Activated CD4-positive, alpha-beta T cell treated with anti-CD3 and anti-CD28 coated beads, Interleukin-2, amount 10 ng/mL, durations not matched to agents 24 days and 14 days (primary cell): ENCODE measurements at regions not wholly inside any gene's neighbourhood (a gene's known extent, or its start where the extent isn't known, plus 50 kb on each side); places are given as distances from the start of the nearest gene placed in this dataset.

Source experiments
- DNase-seq: peaks from one replicate; pipeline ENCODE4 v3.0.0; 2022
- H3K27ac Mint-ChIP-seq: one replicate; pipeline ENCODE4 v1.8.0; 2022; ENCODE audit warnings: mild to moderate bottlenecking, mixed read lengths
- H3K27me3 Mint-ChIP-seq: one replicate; pipeline ENCODE4 v1.8.0; 2022; ENCODE audit warnings: mixed read lengths
- H3K36me3 Mint-ChIP-seq: one replicate; pipeline ENCODE4 v1.8.0; 2022; ENCODE audit warnings: low read depth, mild to moderate bottlenecking, mixed read lengths
- H3K4me1 Mint-ChIP-seq: one replicate; pipeline ENCODE4 v1.8.0; 2021; ENCODE audit warnings: mixed read lengths
- H3K4me3 Mint-ChIP-seq: one replicate; pipeline ENCODE4 v1.8.0; 2022; ENCODE audit warnings: mild to moderate bottlenecking, moderate library complexity, mixed read lengths
- H3K9me3 Mint-ChIP-seq: one replicate; pipeline ENCODE4 v1.8.0; 2021; ENCODE audit warnings: mixed read lengths
- intact Hi-C: fragments of 100-400 bp; cut with micrococcal nuclease; formaldehyde crosslinking; loops from one replicate; pipeline ENCODE4 v1.15.1; 2023

DNA sequence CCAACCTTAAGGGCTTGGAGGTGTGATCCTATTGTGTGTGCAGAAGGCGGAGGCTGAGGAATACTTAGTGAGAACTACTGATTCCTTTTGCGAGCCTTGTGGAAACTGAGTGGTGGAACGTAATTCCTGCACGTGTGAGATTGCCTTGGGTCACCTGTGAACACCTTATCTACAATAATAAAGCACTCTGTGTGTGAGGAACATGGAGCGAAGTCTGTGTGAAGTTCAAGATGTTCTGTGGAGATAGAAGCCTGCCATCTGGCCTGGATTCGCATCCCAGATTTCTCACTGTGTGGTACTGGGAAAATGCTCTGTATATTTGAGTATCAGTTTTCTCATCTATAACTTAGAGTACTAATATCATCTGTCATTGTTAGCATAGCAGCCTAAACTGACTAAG lies 179.5 kb upstream of the PDZRN3 start:
- Mint-ChIP-seq H3K9me3 (peaks cover 3% of the 10 kb centered on the region), H3K4me3 (no peak overlapping the region), H3K36me3 (no peaks in the 10 kb centered on the region), H3K4me1 (no peaks in the 10 kb centered on the region), H3K27me3 (no peaks in the 10 kb centered on the region), H3K27ac (no peak overlapping the region)
- intact Hi-C loops = no loop called here
- no peak for DNase-seq

GRCh38 chr3:73801444-73801843 lies 176.7 kb upstream of the PDZRN3 start:
- peaks cover under 1% of the 10 kb centered on the region for H3K9me3 Mint-ChIP-seq
- H3K4me1 Mint-ChIP-seq = no peaks in the 10 kb centered on the region
- H3K27ac Mint-ChIP-seq = no peak overlapping the region
- no peaks in the 10 kb centered on the region for H3K27me3 Mint-ChIP-seq
- intact Hi-C loops = no loop called here
- DNase-seq = no peak
- H3K36me3 Mint-ChIP-seq = no peaks in the 10 kb centered on the region
- H3K4me3 Mint-ChIP-seq = no peak overlapping the region

DNA sequence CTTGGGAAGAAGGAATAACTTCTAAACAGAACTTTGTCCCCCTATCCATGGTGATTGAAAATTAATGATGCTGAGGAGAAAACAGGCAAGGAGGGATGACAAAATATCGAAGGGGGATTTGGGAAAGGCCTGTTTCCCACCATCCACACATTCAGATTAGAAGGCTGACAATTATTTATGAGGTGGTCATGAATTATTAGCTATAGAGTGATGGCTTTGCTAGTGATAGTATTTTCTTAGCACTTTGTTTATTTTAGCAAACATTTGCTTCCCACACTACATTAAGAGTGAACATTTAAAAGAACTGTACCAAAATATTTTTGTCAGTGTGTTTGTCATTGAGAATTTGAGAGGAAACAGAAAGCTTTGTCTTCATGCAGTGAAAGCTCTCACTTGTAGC lies 172.6 kb upstream of the PDZRN3 start:
- Mint-ChIP-seq H3K27ac (no peak overlapping the region), H3K4me3 (no peak overlapping the region), H3K36me3 (no peaks in the 10 kb centered on the region), H3K9me3 (no peaks in the 10 kb centered on the region), H3K4me1 (no peaks in the 10 kb centered on the region), H3K27me3 (no peaks in the 10 kb centered on the region)
- intact Hi-C loops = no loop called here
- DNase-seq = no peak

GRCh38 chr3:73796382-73796781 lies 171.6 kb upstream of the PDZRN3 start:
- no peaks in the 10 kb centered on the region for H3K27me3 Mint-ChIP-seq
- no peak overlapping the region for H3K27ac Mint-ChIP-seq
- no peaks in the 10 kb centered on the region for H3K4me1 Mint-ChIP-seq
- intact Hi-C loops = no loop called here
- H3K36me3 Mint-ChIP-seq = no peaks in the 10 kb centered on the region
- DNase-seq = no peak
- H3K4me3 Mint-ChIP-seq = no peak overlapping the region
- H3K9me3 Mint-ChIP-seq = no peaks in the 10 kb centered on the region

- Mint-ChIP-seq H3K27ac (no peak overlapping the region), H3K36me3 (no peaks in the 10 kb centered on the region), H3K4me1 (no peaks in the 10 kb centered on the region), H3K9me3 (no peaks in the 10 kb centered on the region), H3K4me3 (no peak overlapping the region), H3K27me3 (no peaks in the 10 kb centered on the region)
- no peak for DNase-seq
- intact Hi-C loops = no loop called here
Observed at GRCh38 chr3:73791356-73791755, 166.6 kb upstream of the PDZRN3 start.

DNA sequence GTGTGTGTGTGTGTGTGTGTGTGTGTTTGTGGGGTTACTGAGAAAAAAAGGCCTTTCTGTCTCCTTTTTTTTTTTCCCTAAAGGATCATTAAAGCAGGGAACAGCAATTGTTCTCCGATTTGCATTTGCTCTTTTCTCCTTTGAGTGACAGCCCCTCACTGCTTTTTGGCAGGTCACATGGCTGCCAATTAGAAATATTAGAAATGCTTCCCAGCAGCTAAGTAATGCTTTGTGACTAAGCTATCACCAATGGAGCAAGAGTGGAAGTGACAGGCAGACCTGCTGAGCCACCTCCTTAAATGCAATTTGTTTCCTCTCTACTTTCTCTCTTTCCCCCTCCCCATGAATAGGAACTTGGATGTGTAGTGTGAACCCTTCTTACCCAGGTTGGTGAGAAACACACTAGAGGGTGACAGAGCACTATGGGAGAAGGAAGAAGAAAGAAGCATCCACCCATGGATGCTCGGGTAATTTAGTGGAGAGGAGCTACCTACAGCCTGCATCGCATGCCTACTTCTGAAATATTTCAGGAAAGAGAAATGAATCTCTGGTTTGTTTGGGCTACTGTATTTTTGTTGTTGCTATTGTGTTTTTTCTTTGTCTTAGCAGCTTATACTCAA lies 165.2 kb upstream of the PDZRN3 start:
- Mint-ChIP-seq H3K27me3 (no peaks in the 10 kb centered on the region), H3K4me3 (no peak overlapping the region), H3K4me1 (no peaks in the 10 kb centered on the region), H3K36me3 (no peaks in the 10 kb centered on the region), H3K9me3 (no peaks in the 10 kb centered on the region), H3K27ac (no peak overlapping the region)
- intact Hi-C loops = no loop called here
- DNase-seq = no peak

- Mint-ChIP-seq H3K9me3 (no peaks in the 10 kb centered on the region), H3K36me3 (no peaks in the 10 kb centered on the region), H3K27ac (no peak overlapping the region), H3K27me3 (no peaks in the 10 kb centered on the region), H3K4me3 (no peak overlapping the region), H3K4me1 (no peaks in the 10 kb centered on the region)
- DNase-seq = no peak
- intact Hi-C loops = no loop called here
Observed at GRCh38 chr3:73787620-73788019, 162.9 kb upstream of the PDZRN3 start.

DNA sequence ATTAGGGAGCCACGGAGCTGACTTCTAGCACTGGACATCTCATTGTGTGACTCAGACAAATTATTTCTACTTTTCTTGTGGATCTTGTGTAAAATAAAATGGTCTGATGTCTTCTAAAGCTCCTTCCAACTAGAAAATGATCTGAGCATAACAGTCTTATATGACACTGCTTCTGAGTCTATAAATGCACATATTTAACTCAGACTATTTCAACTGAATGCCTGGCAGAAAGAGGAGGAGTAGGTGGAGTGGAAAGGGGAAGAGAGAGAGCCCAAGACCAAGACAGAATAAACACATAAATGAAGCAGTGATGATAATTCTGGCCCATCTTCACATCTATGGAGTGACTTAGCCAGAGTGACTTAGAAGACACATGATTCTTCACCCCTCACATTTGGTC lies 162.3 kb upstream of the PDZRN3 start:
- Mint-ChIP-seq H3K9me3 (no peaks in the 10 kb centered on the region), H3K36me3 (no peaks in the 10 kb centered on the region), H3K4me1 (no peaks in the 10 kb centered on the region), H3K27ac (no peak overlapping the region), H3K27me3 (no peaks in the 10 kb centered on the region), H3K4me3 (no peak overlapping the region)
- no peak for DNase-seq
- intact Hi-C loops = no loop called here

GRCh38 chr3:73786321-73786807 lies 161.6 kb upstream of the PDZRN3 start:
- Mint-ChIP-seq H3K9me3 (no peaks in the 10 kb centered on the region), H3K4me3 (no peak overlapping the region), H3K27ac (no peak overlapping the region), H3K4me1 (no peaks in the 10 kb centered on the region), H3K36me3 (no peaks in the 10 kb centered on the region), H3K27me3 (no peaks in the 10 kb centered on the region)
- no peak for DNase-seq
- intact Hi-C loops = no loop called here

DNA sequence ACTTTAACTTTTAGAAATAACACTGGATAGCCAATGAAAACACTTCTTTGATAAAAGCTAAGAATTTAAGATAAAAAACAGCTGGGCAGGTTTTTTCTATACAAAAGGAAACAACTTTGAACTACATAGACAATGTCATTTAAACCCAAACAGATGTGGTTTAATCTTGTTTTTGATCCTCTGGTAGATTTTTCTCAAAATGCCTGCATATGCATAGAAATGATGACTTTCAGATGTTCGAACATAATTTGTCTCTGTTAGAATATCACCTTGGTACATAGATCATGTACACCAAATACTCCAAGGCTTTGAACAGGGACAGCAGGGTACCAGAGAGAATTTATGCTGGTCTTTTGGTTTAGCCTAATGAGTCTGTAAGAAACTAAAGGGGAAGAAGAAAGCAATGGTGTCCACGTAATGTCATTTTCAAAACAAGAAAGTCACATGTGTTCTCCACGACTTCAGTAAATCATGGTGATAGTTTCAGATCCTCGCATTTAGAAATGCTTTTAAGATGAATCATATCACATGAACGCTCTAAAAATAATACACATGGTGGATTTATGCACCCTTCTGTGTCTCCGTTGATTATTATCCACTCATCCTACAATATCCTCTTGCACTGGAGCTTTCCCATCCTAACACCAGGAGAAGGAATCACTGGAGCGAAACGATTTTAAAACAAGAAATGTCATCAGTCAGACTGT lies 160.1 kb upstream of the PDZRN3 start:
- Mint-ChIP-seq H3K9me3 (no peaks in the 10 kb centered on the region), H3K36me3 (no peaks in the 10 kb centered on the region), H3K27me3 (no peaks in the 10 kb centered on the region), H3K4me3 (no peak overlapping the region), H3K27ac (no peak overlapping the region), H3K4me1 (no peaks in the 10 kb centered on the region)
- intact Hi-C loops = no loop called here
- no peak for DNase-seq

GRCh38 chr3:73783811-73784210 lies 159.1 kb upstream of the PDZRN3 start:
- H3K4me3 Mint-ChIP-seq = no peak overlapping the region
- H3K36me3 Mint-ChIP-seq = no peaks in the 10 kb centered on the region
- H3K27ac Mint-ChIP-seq = no peak overlapping the region
- DNase-seq = no peak
- no peaks in the 10 kb centered on the region for H3K27me3 Mint-ChIP-seq
- H3K9me3 Mint-ChIP-seq = no peaks in the 10 kb centered on the region
- intact Hi-C loops = no loop called here
- H3K4me1 Mint-ChIP-seq = no peaks in the 10 kb centered on the region

DNA sequence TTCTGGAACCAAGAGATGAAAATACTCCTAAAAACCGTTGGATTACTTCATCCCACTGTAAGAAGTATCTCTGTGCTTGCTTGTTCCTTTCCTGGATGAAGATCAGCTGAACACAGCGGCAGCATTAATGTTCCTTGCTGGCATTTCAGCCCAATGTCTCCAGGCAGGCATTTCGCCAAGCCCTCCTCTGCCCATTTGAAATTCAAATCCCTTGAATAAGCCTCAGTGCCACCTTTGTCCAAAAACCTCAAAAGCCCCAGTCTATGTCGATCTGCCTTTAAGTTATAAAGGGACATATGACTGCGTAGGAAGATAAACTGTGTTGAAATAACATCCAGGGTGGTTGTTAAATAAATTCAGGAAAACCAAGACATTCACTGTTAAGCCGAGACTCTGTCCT lies 156.8 kb upstream of the PDZRN3 start:
- no peak for DNase-seq
- intact Hi-C loops = no loop called here
- peaks cover 5% of the 10 kb centered on the region for H3K9me3 Mint-ChIP-seq

DNA sequence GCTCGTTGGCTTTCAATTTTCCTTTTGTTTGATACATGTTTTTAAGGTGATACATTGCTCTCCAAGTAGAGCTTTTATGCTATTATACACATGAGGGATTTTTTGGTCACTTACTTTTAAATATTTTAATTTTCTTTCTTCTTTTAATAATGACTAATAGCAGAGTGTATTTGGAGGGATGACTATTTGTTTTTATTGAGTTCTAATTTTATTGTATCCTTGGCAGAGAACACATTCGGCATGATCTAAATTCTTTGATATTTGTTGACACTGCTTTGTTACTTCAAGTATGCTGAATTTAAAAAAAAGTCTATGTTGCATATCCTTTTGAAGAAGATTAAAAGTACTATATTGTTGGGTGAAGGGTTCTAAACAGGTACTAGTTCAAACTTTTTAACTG lies 149.9 kb upstream of the PDZRN3 start:
- Mint-ChIP-seq H3K36me3 (no peaks in the 10 kb centered on the region), H3K4me1 (no peaks in the 10 kb centered on the region), H3K4me3 (no peak overlapping the region), H3K9me3 (peaks cover 5% of the 10 kb centered on the region), H3K27me3 (no peaks in the 10 kb centered on the region), H3K27ac (no peak overlapping the region)
- DNase-seq = no peak
- intact Hi-C loops = no loop called here

More for the DNA sequence above, 156.8 kb upstream of the PDZRN3 start:
- Mint-ChIP-seq H3K27ac (no peak overlapping the region), H3K27me3 (no peaks in the 10 kb centered on the region), H3K4me3 (no peak overlapping the region), H3K36me3 (no peaks in the 10 kb centered on the region), H3K4me1 (no peaks in the 10 kb centered on the region)

DNA sequence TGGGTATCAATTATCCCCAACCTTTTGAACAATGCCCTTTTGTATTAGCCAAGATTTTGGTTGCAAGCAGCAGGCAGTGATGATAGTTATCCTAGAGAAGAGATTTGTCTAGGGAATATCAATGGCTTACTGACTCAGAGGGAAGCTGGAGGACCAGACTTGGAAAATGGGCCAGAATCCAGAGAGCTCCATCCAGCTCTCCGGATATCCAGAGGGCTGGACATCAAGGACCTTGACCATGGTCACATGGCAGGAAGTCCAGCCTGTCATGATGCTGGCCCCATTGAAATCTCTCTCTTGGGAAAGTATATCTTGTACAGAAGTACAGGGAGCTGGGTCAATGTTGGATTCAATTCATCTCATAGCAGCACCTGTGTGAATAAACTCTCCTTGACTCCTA lies 148.5 kb upstream of the PDZRN3 start:
- H3K9me3 Mint-ChIP-seq = peaks cover 5% of the 10 kb centered on the region
- H3K36me3 Mint-ChIP-seq = no peaks in the 10 kb centered on the region
- no peak for DNase-seq
- H3K4me1 Mint-ChIP-seq = no peaks in the 10 kb centered on the region
- no peaks in the 10 kb centered on the region for H3K27me3 Mint-ChIP-seq
- intact Hi-C loops = no loop called here
- H3K27ac Mint-ChIP-seq = no peak overlapping the region
- H3K4me3 Mint-ChIP-seq = no peak overlapping the region
